OCI-LY7 (cell line): ENCODE measurements at regions not wholly inside any gene's neighbourhood (a gene's known extent, or its start where the extent isn't known, plus 50 kb on each side); places are given as distances from the start of the nearest gene placed in this dataset.

ENCODE experiments used
- BruUV-seq: library from RNA; stranded (reverse); fragments of 400-500 nt; replicated peaks from 2 replicates; lab custom pipeline; 2021; lab: Mats Ljungman, UMichigan
- CTCF ChIA-PET: fragments of 300-600 bp; sonication (Branson Sonifier 250); formaldehyde crosslinking; loops from one replicate; lab custom pipeline; 2022; ENCODE audit warnings: antibody characterized with exemption; ENCODE audit not compliant: unreplicated experiment; lab: Charles Lee
- POLR2A ChIA-PET: fragments of 300-600 bp; sonication (Branson Sonifier 250); formaldehyde crosslinking; loops from one replicate; lab custom pipeline; 2022; ENCODE audit warnings: antibody characterized with exemption; lab: Charles Lee
- DNase-seq: peaks from one replicate; pipeline ENCODE4 v3.0.0-alpha.2; 2015; ENCODE audit warnings: low spot score
- H2AFZ ChIP-seq: fragments of 200-600 bp; sonication (generic), shearing (Covaris generic); 2 replicates; pipeline ENCODE4 v1.6.1; 2014; ENCODE audit warnings: mild to moderate bottlenecking, antibody characterized with exemption, low read length, moderate library complexity
- H3K27ac ChIP-seq: fragments of 200-600 bp; sonication (generic); 2 replicates; pipeline ENCODE4 v1.5.1; 2014; ENCODE audit warnings: mixed run types, low read depth, mild to moderate bottlenecking, moderate library complexity, low read length, inconsistent platforms; ENCODE audit not compliant: poor library complexity, severe bottlenecking
- H3K36me3 ChIP-seq: fragments of 200-600 bp; sonication (generic); 2 replicates; pipeline ENCODE4 v1.6.1; 2014; ENCODE audit warnings: mild to moderate bottlenecking, antibody characterized with exemption, low read length, moderate library complexity, mixed read lengths; ENCODE audit not compliant: insufficient read depth
- H3K4me1 ChIP-seq: fragments of 200-600 bp; sonication (generic); 2 replicates; pipeline ENCODE4 v1.5.1; 2014; ENCODE audit warnings: mild to moderate bottlenecking, low read length; ENCODE audit not compliant: insufficient read depth, poor library complexity, severe bottlenecking
- H3K4me2 ChIP-seq: fragments of 200-600 bp; sonication (generic); 2 replicates; pipeline ENCODE4 v1.6.1; 2014; ENCODE audit warnings: mild to moderate bottlenecking, low read length
- H3K4me3 ChIP-seq: fragments of 200-600 bp; sonication (generic); 2 replicates; pipeline ENCODE4 v1.5.1; 2014; ENCODE audit warnings: mild to moderate bottlenecking, low read depth, low read length; ENCODE audit not compliant: poor library complexity, severe bottlenecking
- H3K79me2 ChIP-seq: fragments of 200-600 bp; sonication (generic); 2 replicates; pipeline ENCODE4 v1.6.1; 2016; ENCODE audit warnings: low read depth, mild to moderate bottlenecking, low read length, moderate library complexity, mixed read lengths; ENCODE audit not compliant: insufficient read depth
- H3K9me2 ChIP-seq: fragments of 200-600 bp; sonication (generic); 2 replicates; pipeline ENCODE4 v1.6.1; 2016; ENCODE audit warnings: mild to moderate bottlenecking, low read length, mixed read lengths; ENCODE audit not compliant: insufficient read depth
- H3K9me3 ChIP-seq: fragments of 200-600 bp; sonication (generic); 2 replicates; pipeline ENCODE4 v1.6.1; 2014; ENCODE audit warnings: mild to moderate bottlenecking, mixed run types, low read length, mixed read lengths
- H4K20me1 ChIP-seq: fragments of 200-600 bp; sonication (generic); 2 replicates; pipeline ENCODE4 v1.6.1; 2014; ENCODE audit warnings: mild to moderate bottlenecking, antibody characterized with exemption, low read length, moderate library complexity, mixed read lengths; ENCODE audit not compliant: insufficient read depth
- EZH2phosphoT487 ChIP-seq: fragments of 200-600 bp; sonication (generic); IDR thresholded peaks from 2 replicates; pipeline ENCODE4 v1.6.1; 2018; ENCODE audit warnings: low read depth, borderline replicate concordance, mild to moderate bottlenecking, mixed run types, antibody characterized with exemption, low read length, moderate library complexity, mixed read lengths
- intact Hi-C: fragments of 100-400 bp; cut with micrococcal nuclease; formaldehyde crosslinking; loops from one replicate; pipeline ENCODE4 v1.10.0; 2022; ENCODE audit not compliant: unreplicated experiment
- TF ChIP-seq, protein P1 (sequence below): fragments of 200-600 bp; sonication (generic); conservative IDR thresholded peaks from 2 replicates; pipeline ENCODE4 v1.5.1; 2014; ENCODE audit warnings: mild to moderate bottlenecking, antibody characterized with exemption, low read length, moderate library complexity, mixed read lengths

- no TSS peak for BruUV-seq
- no peak for DNase-seq
- Histone ChIP-seq H3K9me2 (no peaks in the 10 kb centered on the region), H3K4me3 (no peak overlapping the region), H3K4me2 (no peak overlapping the region), H4K20me1 (no peaks in the 10 kb centered on the region), H3K9me3 (no peaks in the 10 kb centered on the region), H2AFZ (no peak overlapping the region), H3K4me1 (no peaks in the 10 kb centered on the region), H3K27ac (no peak overlapping the region), H3K36me3 (no peaks in the 10 kb centered on the region), H3K79me2 (no peaks in the 10 kb centered on the region)
- POLR2A ChIA-PET = interaction anchor here (0.6 kb wide), 2 partner anchors 15 to 19 kb away, joined by 3 to 4 read pairs; no protein-coding TSS in a partner anchor
- intact Hi-C loops = no loop called here
- CTCF ChIA-PET = no interaction called here
- TF ChIP-seq, protein P1, sequence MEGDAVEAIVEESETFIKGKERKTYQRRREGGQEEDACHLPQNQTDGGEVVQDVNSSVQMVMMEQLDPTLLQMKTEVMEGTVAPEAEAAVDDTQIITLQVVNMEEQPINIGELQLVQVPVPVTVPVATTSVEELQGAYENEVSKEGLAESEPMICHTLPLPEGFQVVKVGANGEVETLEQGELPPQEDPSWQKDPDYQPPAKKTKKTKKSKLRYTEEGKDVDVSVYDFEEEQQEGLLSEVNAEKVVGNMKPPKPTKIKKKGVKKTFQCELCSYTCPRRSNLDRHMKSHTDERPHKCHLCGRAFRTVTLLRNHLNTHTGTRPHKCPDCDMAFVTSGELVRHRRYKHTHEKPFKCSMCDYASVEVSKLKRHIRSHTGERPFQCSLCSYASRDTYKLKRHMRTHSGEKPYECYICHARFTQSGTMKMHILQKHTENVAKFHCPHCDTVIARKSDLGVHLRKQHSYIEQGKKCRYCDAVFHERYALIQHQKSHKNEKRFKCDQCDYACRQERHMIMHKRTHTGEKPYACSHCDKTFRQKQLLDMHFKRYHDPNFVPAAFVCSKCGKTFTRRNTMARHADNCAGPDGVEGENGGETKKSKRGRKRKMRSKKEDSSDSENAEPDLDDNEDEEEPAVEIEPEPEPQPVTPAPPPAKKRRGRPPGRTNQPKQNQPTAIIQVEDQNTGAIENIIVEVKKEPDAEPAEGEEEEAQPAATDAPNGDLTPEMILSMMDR = no peak
- TF ChIP-seq EZH2phosphoT487 = no peak
Measured at GRCh38 chr2:21912405-21912804, 788.6 kb downstream of the TDRD15 start.

- no peaks in the 10 kb centered on the region for H3K79me2 ChIP-seq
- intact Hi-C loops = no loop called here
- H2AFZ ChIP-seq = no peak overlapping the region
- no peak overlapping the region for H3K4me3 ChIP-seq
- H3K4me2 ChIP-seq = no peak overlapping the region
- no peaks in the 10 kb centered on the region for H3K4me1 ChIP-seq
- DNase-seq = no peak
- no peaks in the 10 kb centered on the region for H3K9me3 ChIP-seq
- H3K9me2 ChIP-seq = no peaks in the 10 kb centered on the region
- H3K27ac ChIP-seq = no peak overlapping the region
- BruUV-seq = no TSS peak
- no peaks in the 10 kb centered on the region for H3K36me3 ChIP-seq
- ChIA-PET POLR2A (no interaction called here), CTCF (no interaction called here)
- H4K20me1 ChIP-seq = no peaks in the 10 kb centered on the region
- no peak for TF ChIP-seq EZH2phosphoT487
- TF ChIP-seq, protein P1 = no peak
Measured at GRCh38 chr2:21915201-21915600, 791.4 kb downstream of the TDRD15 start.

- Histone ChIP-seq H3K9me2 (no peaks in the 10 kb centered on the region), H3K79me2 (no peaks in the 10 kb centered on the region), H3K27ac (no peak overlapping the region), H4K20me1 (no peaks in the 10 kb centered on the region), H3K4me1 (no peaks in the 10 kb centered on the region), H2AFZ (no peak overlapping the region), H3K9me3 (no peaks in the 10 kb centered on the region), H3K4me3 (no peak overlapping the region), H3K4me2 (no peak overlapping the region), H3K36me3 (no peaks in the 10 kb centered on the region)
- intact Hi-C loops = no loop called here
- BruUV-seq = no TSS peak
- TF ChIP-seq EZH2phosphoT487 = no peak
- DNase-seq = no peak
- ChIA-PET CTCF (no interaction called here), POLR2A (no interaction called here)
Measured at GRCh38 chr2:21916934-21917522, 793.3 kb downstream of the TDRD15 start.
